PC-9 (cell line): ENCODE measurements at regions not wholly inside any gene's neighbourhood (a gene's known extent, or its start where the extent isn't known, plus 50 kb on each side); places are given as distances from the start of the nearest gene placed in this dataset.
A peak's percentile ranks its signal among the peaks of the same experiment; 100 is the strongest.

Experiments used
- BruUV-seq: library from RNA; stranded (reverse); fragments of 400-500 nt; replicated peaks from 2 replicates; lab custom pipeline; 2021; lab: Mats Ljungman, UMichigan
- CTCF ChIA-PET: fragments of 300-600 bp; sonication (Branson Sonifier 250); formaldehyde crosslinking; loops from one replicate; lab custom pipeline; 2022; ENCODE audit warnings: antibody characterized with exemption; lab: Charles Lee
- POLR2A ChIA-PET: fragments of 300-600 bp; sonication (Branson Sonifier 250); formaldehyde crosslinking; loops from one replicate; lab custom pipeline; 2022; ENCODE audit warnings: antibody characterized with exemption; ENCODE audit not compliant: unreplicated experiment; lab: Charles Lee
- DNase-seq, 2 experiments: peaks; one replicate each; pipeline versions ENCODE4 v3.0.0 to v3.0.0-alpha.2; 2015 to 2022; ENCODE audit warnings: mixed read lengths in 1 of 2
- H2AFZ ChIP-seq: fragments of 200-600 bp; sonication (generic); 2 replicates; pipeline ENCODE4 v1.8.1; 2017; ENCODE audit warnings: antibody characterized with exemption
- H3F3A ChIP-seq: fragments of 200-600 bp; sonication (generic); 2 replicates; pipeline ENCODE4 v1.8.1; 2017; ENCODE audit warnings: antibody characterized with exemption, mild to moderate bottlenecking, low read depth; ENCODE audit not compliant: insufficient read depth
- H3K27ac ChIP-seq: fragments of 200-600 bp; sonication (generic); 2 replicates; pipeline ENCODE4 v1.6.1; 2016; ENCODE audit warnings: mixed run types
- H3K27me3 ChIP-seq: fragments of 200-600 bp; sonication (generic); 2 replicates; pipeline ENCODE4 v1.6.1; 2016; ENCODE audit warnings: low read depth, mixed run types; ENCODE audit not compliant: insufficient read depth
- H3K36me3 ChIP-seq: fragments of 200-600 bp; sonication (generic); 2 replicates; pipeline ENCODE4 v1.6.1; 2016; ENCODE audit warnings: low read depth, mixed run types
- H3K4me1 ChIP-seq: fragments of 200-600 bp; sonication (generic); replicated peaks from 2 replicates; pipeline ENCODE4 v1.6.1; 2016; ENCODE audit warnings: mixed run types; ENCODE audit not compliant: insufficient read depth
- H3K4me2 ChIP-seq: fragments of 200-600 bp; sonication (generic); 2 replicates; pipeline ENCODE4 v1.6.1; 2017; ENCODE audit warnings: mixed run types
- H3K4me3 ChIP-seq: fragments of 200-600 bp; sonication (generic); 2 replicates; pipeline ENCODE4 v1.6.1; 2016; ENCODE audit warnings: mixed run types
- H3K79me2 ChIP-seq: fragments of 200-600 bp; sonication (generic); 2 replicates; pipeline ENCODE4 v1.6.1; 2017; ENCODE audit warnings: low read depth, mixed run types
- H3K9me2 ChIP-seq: fragments of 200-600 bp; sonication (generic); 2 replicates; pipeline ENCODE4 v1.8.1; 2017; ENCODE audit warnings: mild to moderate bottlenecking; ENCODE audit not compliant: insufficient read depth
- H3K9me3 ChIP-seq: fragments of 200-600 bp; sonication (generic); 2 replicates; pipeline ENCODE4 v1.8.1; 2016; ENCODE audit warnings: low read depth; ENCODE audit not compliant: insufficient read depth
- H4K20me1 ChIP-seq: fragments of 200-600 bp; sonication (generic); 2 replicates; pipeline ENCODE4 v1.8.1; 2017; ENCODE audit not compliant: insufficient read depth
- CTCF ChIP-seq: fragments of 200-600 bp; sonication (generic); conservative IDR thresholded peaks from 2 replicates; pipeline ENCODE4 v1.6.1; 2017; ENCODE audit warnings: mixed run types, antibody characterized with exemption, mild to moderate bottlenecking, moderate library complexity
- EZH2 ChIP-seq: fragments of 200-600 bp; sonication (generic); IDR thresholded peaks from 2 replicates; pipeline ENCODE4 v1.8.0; 2017; ENCODE audit warnings: antibody characterized with exemption, low read depth
- intact Hi-C: fragments of 100-400 bp; cut with micrococcal nuclease; formaldehyde crosslinking; loops from one replicate; pipeline ENCODE4 v1.10.0; 2022; ENCODE audit not compliant: unreplicated experiment

- BruUV-seq, result no TSS peak
- Histone ChIP-seq H3K27me3 (no peaks in the 10 kb centered on the region), H3K4me1 (no peaks in the 10 kb centered on the region), H3K4me3 (no peak overlapping the region), H3K9me3 (no peaks in the 10 kb centered on the region; the same call in 1 of the 2 replicates), H3K9me2 (no peaks in the 10 kb centered on the region; the same call in 1 of the 2 replicates), H3K4me2 (no peak overlapping the region), H3F3A (no peaks in the 10 kb centered on the region), H2AFZ (no peak overlapping the region), H3K79me2 (no peaks in the 10 kb centered on the region), H3K36me3 (no peaks in the 10 kb centered on the region), H4K20me1 (no peaks in the 10 kb centered on the region), H3K27ac (no peak overlapping the region)
- intact Hi-C loops, result no loop called here
- no peak for DNase-seq
- ChIA-PET POLR2A (no interaction called here), CTCF (no interaction called here)
- no peak for TF ChIP-seq EZH2
- no peak for TF ChIP-seq CTCF
Observed at GRCh38 chr3:107438671-107439070, 61.4 kb downstream of the CCDC54 start.

GRCh38 chr3:107441617-107442016 lies 64.4 kb downstream of the CCDC54 start:
- Histone ChIP-seq H4K20me1 (no peaks in the 10 kb centered on the region), H3K9me2 (no peaks in the 10 kb centered on the region; the same call in 1 of the 2 replicates), H2AFZ (peak overlapping the region; percentile 2; the same call in 1 of the 2 replicates), H3K9me3 (no peaks in the 10 kb centered on the region; the same call in 1 of the 2 replicates), H3K4me3 (no peak overlapping the region), H3K4me2 (no peak overlapping the region), H3F3A (no peaks in the 10 kb centered on the region), H3K27ac (no peak overlapping the region), H3K27me3 (no peaks in the 10 kb centered on the region), H3K79me2 (no peaks in the 10 kb centered on the region), H3K4me1 (no peaks in the 10 kb centered on the region), H3K36me3 (no peaks in the 10 kb centered on the region)
- CTCF ChIA-PET, result interaction anchor here (0.6 kb wide), 1 partner anchor 14 kb away, joined by 3 read pairs; no protein-coding TSS in a partner anchor
- no peak for TF ChIP-seq CTCF
- TF ChIP-seq EZH2, result no peak
- no peak for DNase-seq
- POLR2A ChIA-PET, result interaction anchor here (0.6 kb wide), 1 partner anchor 11 kb away, joined by 3 read pairs; no protein-coding TSS in a partner anchor
- BruUV-seq, result no TSS peak
- intact Hi-C loops, result no loop called here

DNA sequence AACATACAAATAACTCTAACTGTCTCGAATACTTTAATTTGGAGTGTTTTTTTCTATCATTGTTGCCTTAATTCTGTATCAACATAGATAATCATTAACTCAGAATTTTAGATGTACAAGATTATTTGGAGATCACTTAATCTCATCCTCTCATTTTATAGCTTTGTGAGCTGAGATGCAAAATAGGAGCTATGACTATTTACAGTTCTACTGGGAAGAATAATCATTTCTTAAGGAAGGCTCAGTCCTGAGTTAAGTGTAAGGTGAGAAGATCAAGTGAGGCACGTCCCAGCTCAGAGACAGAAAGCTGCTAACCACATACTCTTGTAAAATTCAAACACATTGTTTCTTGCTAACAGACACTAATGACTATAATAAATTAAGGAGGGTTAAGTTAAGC lies 66.2 kb downstream of the CCDC54 start:
- Histone ChIP-seq H3K27me3 (no peaks in the 10 kb centered on the region), H2AFZ (no peak overlapping the region), H4K20me1 (no peaks in the 10 kb centered on the region), H3K9me3 (no peaks in the 10 kb centered on the region; the same call in 1 of the 2 replicates), H3K36me3 (no peaks in the 10 kb centered on the region), H3K4me2 (no peak overlapping the region), H3K9me2 (no peaks in the 10 kb centered on the region; the same call in 1 of the 2 replicates), H3K27ac (no peak overlapping the region), H3K4me1 (no peaks in the 10 kb centered on the region), H3K79me2 (no peaks in the 10 kb centered on the region), H3K4me3 (no peak overlapping the region), H3F3A (no peaks in the 10 kb centered on the region)
- no peak for DNase-seq
- intact Hi-C loops, result no loop called here
- no TSS peak for BruUV-seq
- CTCF ChIA-PET, result no interaction called here
- TF ChIP-seq CTCF, result no peak
- no peak for TF ChIP-seq EZH2
- POLR2A ChIA-PET, result interaction anchor here (0.6 to 0.7 kb wide), 3 partner anchors 51 to 119 kb away, joined by 4 to 13 read pairs (median 7); no protein-coding TSS in a partner anchor
